ENCODE measurements at regions not wholly inside any gene's neighbourhood (a gene's known extent, or its start where the extent isn't known, plus 50 kb on each side); places are given as distances from the start of the nearest gene placed in this dataset.
"Not testable (repeated sequence)": the region's sequence is repeated elsewhere in the genome, so short reads cannot be mapped to it uniquely, and the experiment has no call there.

GRCh38 chr4:137754652-137755471, 222.6 kb upstream of the PCDH18 start:
- in situ Hi-C loops (cut with MboI; ENCODE audit: low sequenced_read_pairs), result no loop called here

GRCh38 chr4:137749466-137749865, 217.2 kb upstream of the PCDH18 start:
- in situ Hi-C loops (cut with MboI; ENCODE audit: low sequenced_read_pairs), result no loop called here

- in situ Hi-C loops (cut with MboI; ENCODE audit: low sequenced_read_pairs), result no loop called here
Observed at GRCh38 chr4:137748616-137749015, 216.3 kb upstream of the PCDH18 start.

GRCh38 chr4:137740141-137740540, 207.8 kb upstream of the PCDH18 start:
- in situ Hi-C loops (cut with MboI; ENCODE audit: low sequenced_read_pairs), result no loop called here

GRCh38 chr4:137739391-137739790, 207.1 kb upstream of the PCDH18 start:
- in situ Hi-C loops (cut with MboI; ENCODE audit: low sequenced_read_pairs), result no loop called here

- in situ Hi-C loops (cut with MboI; ENCODE audit: low sequenced_read_pairs), result no loop called here
Observed at GRCh38 chr4:137738375-137738990, 206.2 kb upstream of the PCDH18 start.

- in situ Hi-C loops (cut with MboI; ENCODE audit: low sequenced_read_pairs), result no loop called here
Observed at GRCh38 chr4:137735561-137736104, 203.3 kb upstream of the PCDH18 start.

- in situ Hi-C loops (cut with MboI; ENCODE audit: low sequenced_read_pairs), result not testable (repeated sequence)
Observed at GRCh38 chr4:137733174-137734141, 201.2 kb upstream of the PCDH18 start.

GRCh38 chr4:137722910-137723309, 190.6 kb upstream of the PCDH18 start:
- in situ Hi-C loops (cut with MboI; ENCODE audit: low sequenced_read_pairs), result no loop called here

- in situ Hi-C loops (cut with MboI; ENCODE audit: low sequenced_read_pairs), result no loop called here
Observed at GRCh38 chr4:137711502-137711901, 179.2 kb upstream of the PCDH18 start.

- in situ Hi-C loops (cut with MboI; ENCODE audit: low sequenced_read_pairs), result no loop called here
Observed at GRCh38 chr4:137707626-137708025, 175.3 kb upstream of the PCDH18 start.

GRCh38 chr4:137707102-137707620, 174.9 kb upstream of the PCDH18 start:
- in situ Hi-C loops (cut with MboI; ENCODE audit: low sequenced_read_pairs), result no loop called here

GRCh38 chr4:137705171-137705783, 173.0 kb upstream of the PCDH18 start:
- in situ Hi-C loops (cut with MboI; ENCODE audit: low sequenced_read_pairs), result no loop called here

GRCh38 chr4:137703195-137703594, 170.9 kb upstream of the PCDH18 start:
- in situ Hi-C loops (cut with MboI; ENCODE audit: low sequenced_read_pairs), result no loop called here

GRCh38 chr4:137702512-137702911, 170.2 kb upstream of the PCDH18 start:
- in situ Hi-C loops (cut with MboI; ENCODE audit: low sequenced_read_pairs), result no loop called here

GRCh38 chr4:137701401-137701800, 169.1 kb upstream of the PCDH18 start:
- in situ Hi-C loops (cut with MboI; ENCODE audit: low sequenced_read_pairs), result no loop called here

- in situ Hi-C loops (cut with MboI; ENCODE audit: low sequenced_read_pairs), result no loop called here
Observed at GRCh38 chr4:137700751-137701150, 168.5 kb upstream of the PCDH18 start.

GRCh38 chr4:137700072-137700471, 167.8 kb upstream of the PCDH18 start:
- in situ Hi-C loops (cut with MboI; ENCODE audit: low sequenced_read_pairs), result no loop called here

- in situ Hi-C loops (cut with MboI; ENCODE audit: low sequenced_read_pairs), result no loop called here
Observed at GRCh38 chr4:137694138-137694537, 161.8 kb upstream of the PCDH18 start.

GRCh38 chr4:137693641-137694040, 161.3 kb upstream of the PCDH18 start:
- in situ Hi-C loops (cut with MboI; ENCODE audit: low sequenced_read_pairs), result no loop called here
